ENCODE measurements at regions not wholly inside any gene's neighbourhood (a gene's known extent, or its start where the extent isn't known, plus 50 kb on each side); places are given as distances from the start of the nearest gene placed in this dataset.

DNA sequence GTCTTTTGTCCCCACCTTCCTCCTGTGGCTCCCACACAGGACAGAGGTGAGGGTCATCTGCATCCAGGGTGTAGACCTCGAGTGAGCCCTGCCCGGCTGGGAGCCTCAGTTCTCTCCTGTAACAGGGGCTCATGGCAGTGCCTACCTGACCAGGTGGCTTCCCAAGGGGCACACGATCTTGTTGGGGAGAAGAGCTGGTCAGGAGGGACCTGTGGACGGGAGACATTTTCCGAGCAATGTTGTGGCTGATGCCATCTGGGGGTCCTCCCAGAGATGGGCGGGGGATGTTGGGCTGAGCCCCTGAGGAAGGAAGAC is 51.9 kb downstream of the CEBPB start:
- no peak for DNase-seq

DNA sequence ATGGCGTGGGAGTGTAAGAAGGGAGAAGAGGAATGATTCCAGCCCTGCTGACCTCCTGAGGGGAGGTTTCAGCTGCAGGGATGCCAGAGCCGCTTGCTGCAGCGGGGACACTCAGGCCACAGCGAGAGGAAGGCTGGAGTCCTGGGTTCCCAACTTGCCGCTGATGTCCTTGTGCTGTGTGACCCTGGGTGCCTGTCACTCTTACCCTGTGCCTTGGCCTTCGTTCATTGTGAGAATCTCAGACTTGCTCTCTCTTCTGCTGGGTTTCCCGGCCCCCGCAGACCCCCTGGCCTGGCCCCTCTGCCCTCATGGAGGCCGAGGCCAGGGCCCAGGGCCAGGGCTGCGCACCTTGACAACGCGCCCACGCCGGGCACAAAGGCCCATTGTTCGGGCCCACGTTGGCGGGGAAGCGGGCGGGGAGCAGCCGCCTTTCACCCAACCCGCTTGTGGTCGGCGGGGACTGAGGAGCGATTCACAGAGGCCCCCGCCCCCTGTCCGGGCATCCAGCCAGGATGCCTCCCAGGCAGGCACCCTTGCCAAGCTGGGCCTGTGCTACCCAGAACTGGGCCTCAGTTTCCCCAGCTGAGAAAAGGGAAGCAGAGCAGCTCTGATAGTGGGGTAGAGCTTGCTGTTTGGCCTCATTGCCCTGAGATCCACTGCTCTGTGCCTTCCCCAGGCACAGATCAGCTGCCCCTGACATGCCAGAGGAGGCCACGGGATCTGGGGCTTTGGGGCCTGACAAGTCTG is 52.4 kb downstream of the CEBPB start:
- DNase-seq: no peak

- DNase-seq: no peak
Observed at GRCh38 chr20:50243610-50244351, 53.2 kb downstream of the CEBPB start.

- DNase-seq: no peak
Observed at GRCh38 chr20:50244352-50245149, 53.9 kb downstream of the CEBPB start.

GRCh38 chr20:50245498-50246366 is 55.1 kb downstream of the CEBPB start:
- DNase-seq: peak; percentile 50

GRCh38 chr20:50246367-50247195 is 56.0 kb downstream of the CEBPB start:
- DNase-seq: no peak

DNA sequence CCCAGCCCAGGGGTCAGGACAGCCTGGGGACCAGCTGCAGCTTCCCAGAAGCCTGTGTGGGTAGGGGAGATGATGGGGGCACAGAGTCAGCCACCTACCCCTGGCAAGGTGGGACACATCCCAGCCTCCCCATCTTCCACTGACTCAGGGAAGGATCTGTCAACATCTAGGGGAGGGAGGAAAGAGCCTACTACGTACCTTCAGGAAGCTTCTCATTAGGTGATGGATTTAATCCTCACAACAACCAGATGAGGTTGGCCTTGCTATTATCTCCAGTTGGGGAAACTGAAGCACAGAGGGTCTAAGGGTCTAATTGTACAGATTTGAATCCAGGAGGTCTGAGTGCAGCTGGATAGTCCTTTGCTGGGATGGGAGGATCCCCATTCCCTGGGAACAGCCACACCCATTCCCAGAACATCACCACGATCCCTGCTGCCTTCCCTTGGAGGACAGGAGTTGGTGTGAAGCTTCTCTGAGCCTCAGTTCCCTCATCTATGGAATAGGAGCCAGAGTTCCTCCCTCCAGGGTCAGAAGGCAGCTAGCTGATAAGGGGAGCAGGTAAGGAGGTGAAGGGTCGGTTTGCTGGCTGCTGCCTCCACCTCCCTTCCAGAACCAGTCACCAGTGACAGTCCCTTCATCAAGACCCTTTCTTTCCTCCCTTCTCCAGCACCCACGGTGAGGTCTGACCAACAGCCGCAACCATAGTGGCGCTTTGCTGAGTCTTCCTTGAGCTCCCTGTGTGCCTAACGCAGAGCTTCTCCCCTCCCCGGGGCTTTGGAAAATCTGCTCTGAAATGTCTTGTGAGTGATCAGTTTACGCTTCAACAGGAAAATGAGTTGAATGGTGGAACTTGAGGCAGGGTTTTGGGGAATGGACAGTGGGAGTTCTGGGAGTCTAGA is 56.8 kb downstream of the CEBPB start:
- DNase-seq: no peak

DNA sequence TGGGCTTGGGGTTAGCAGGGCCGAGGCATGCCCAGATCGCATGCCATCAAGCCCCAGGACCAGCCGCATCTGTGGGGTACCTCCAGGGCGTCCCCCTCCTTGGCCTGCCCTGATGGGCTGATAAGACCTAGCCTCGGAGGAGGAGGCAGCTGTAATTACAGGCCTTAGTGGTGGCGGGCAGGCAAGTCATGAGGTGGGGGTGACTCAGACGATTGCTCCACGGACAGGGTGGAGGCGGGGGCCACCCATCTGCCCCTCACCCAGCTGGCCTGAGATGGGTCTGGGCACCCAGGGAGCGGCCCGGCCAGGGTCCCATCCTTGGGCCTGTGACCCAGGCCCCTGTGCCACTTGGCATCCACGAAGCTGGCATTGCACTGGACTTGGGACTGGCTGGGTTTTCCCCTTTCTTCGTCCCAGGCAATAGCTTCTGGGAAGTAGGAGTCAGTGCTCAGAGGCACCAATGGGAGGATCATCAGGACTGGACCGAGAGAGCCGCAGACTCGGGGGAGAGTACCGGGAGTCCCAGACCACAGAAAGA is 57.5 kb downstream of the CEBPB start:
- no peak for DNase-seq

GRCh38 chr20:50249447-50250388 is 59.1 kb downstream of the CEBPB start:
- no peak for DNase-seq

DNA sequence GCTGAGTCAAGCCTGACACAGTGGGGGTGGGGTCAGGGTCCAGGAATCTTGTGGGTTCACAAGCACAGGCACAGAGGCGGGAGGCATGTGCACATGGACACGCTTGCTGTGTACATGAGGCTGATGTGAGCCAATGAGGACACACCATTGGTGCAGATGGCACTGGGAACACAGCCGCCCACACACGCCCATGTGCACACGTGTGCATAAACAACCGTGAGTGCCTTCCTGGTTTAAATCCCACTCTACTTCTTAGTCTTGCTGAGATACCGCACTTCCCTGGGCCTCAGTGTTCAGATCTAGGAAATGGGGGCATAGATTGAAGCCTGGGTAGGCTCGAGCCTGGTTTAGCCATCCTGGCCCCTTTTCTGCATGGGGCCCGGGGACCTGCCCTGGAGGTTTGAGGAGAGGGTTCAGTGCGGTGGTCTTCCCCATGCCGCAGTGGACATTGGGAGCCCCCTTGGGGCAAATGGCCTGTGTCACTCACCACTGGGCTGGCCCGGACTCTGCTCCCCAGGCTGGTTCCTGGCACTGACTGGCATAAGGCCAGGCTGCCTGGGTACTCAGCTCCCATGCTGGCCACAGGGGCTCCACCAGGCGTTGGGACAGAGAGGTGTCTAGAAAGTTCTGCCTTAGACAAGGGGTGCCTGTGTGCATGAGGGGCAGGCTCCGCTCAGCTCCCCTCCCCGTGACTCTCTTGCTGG is 60.2 kb downstream of the CEBPB start:
- DNase-seq: no peak

GRCh38 chr20:50251383-50251748 is 60.7 kb downstream of the CEBPB start:
- DNase-seq: no peak

DNA sequence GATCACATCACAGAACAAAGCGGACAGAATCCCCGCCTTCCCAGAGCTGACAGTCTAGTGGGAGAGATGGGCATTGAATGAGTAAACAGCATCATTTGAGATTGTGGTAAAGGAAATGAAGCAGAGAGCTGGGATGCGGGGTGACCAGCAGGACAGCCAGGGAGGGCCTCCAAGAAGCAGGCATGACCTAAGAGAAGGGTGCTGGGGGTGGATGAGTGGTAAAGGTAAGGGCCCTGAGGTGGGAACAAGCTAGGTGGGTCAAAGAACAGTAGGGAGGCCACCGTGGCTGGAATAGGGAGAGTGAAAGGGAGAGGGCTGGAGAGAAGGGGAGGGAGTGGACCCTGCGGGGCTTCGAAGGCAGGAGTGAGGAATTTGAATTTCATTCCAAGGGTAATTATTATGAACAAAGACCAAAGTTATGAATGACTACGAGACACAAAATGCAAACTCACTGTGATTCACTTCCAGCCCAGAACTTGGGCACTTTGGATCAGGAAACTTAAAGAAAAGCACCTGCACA is 61.4 kb downstream of the CEBPB start:
- DNase-seq: peak; percentile 35

GRCh38 chr20:50252701-50253100 is 62.1 kb downstream of the CEBPB start:
- no peak for DNase-seq

DNA sequence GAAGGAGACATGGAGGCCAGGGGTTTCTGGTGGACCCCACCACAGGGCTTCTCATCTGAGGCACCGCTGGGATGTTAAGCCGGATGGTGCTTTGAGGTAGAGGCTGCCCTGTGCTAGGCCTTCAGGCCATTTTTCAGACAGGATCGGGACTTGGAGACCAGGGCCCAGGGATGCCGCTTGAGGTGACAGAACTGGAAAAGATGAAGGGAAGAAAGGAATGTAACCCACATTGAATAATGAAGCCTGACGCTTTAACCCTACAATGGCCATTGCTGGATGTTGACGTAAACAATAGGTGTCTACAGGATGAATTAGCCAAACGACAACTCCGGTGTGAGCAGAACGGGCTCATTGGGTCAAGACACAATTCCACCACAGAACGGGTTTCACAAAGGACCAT is 62.5 kb downstream of the CEBPB start:
- DNase-seq: no peak

DNA sequence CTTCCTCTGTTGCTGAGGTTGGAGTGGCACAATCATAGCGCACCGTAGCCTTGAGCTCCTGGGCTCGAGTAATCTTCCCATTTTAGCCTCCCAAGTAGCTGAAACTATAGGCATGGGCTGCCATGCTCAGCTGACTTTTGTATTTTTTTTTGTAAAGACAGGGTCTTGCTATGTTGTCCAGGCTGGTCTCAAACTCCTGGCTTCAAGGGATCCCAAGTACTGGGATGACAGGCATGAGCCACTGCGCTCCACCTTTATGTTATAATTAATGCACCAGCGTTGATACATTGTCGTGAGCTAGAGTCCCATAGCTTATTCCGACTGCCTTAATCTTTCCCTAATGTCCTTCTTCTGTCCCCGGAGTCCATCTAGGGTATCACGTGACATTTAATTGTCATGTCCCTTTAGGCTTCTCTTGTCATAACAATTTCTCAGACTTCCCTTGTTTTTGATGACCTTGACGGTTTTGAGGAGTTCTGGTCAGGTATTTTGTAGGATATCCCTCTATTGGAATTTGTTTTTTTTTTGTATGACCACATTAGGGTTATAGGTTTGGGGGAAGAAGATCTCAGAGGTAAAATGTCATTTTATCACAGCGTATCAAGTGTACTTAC is 63.9 kb downstream of the CEBPB start:
- DNase-seq: no peak

GRCh38 chr20:50256577-50256976 is 65.9 kb downstream of the CEBPB start:
- no peak for DNase-seq

- DNase-seq: no peak
Observed at GRCh38 chr20:50257860-50258259, 67.2 kb downstream of the CEBPB start.

Measured in amniotic stem cell (primary cell).